Thyroid gland (tissue), 4 donors: ENCODE measurements at regions not wholly inside any gene's neighbourhood (a gene's known extent, or its start where the extent isn't known, plus 50 kb on each side); places are given as distances from the start of the nearest gene placed in this dataset.
"Not testable (repeated sequence)": the region's sequence is repeated elsewhere in the genome, so short reads cannot be mapped to it uniquely, and the experiment has no call there.

ENCODE experiments used
- POLR2A ChIP-seq, 2 donors: fragments of 450-650 bp; IDR thresholded peaks; one replicate each; pipeline ENCODE4 v1.6.1; 2017; ENCODE audit warnings: antibody characterized with exemption in 2 of 2, mild to moderate bottlenecking in 2 of 2, moderate library complexity in 1 of 2
- TF ChIP-seq, protein P1 (sequence below), 6 experiments: fragments of 200-600 bp in 3 of 6; fragments of 450-650 bp in 3 of 6; sonication (generic) in 3 of 6; IDR thresholded peaks; one replicate each; pipeline ENCODE4 v1.5.1; 2016 to 2019; ENCODE audit warnings: antibody characterized with exemption in 6 of 6, mild to moderate bottlenecking in 2 of 6, inconsistent platforms in 1 of 6, moderate library complexity in 1 of 6

DNA sequence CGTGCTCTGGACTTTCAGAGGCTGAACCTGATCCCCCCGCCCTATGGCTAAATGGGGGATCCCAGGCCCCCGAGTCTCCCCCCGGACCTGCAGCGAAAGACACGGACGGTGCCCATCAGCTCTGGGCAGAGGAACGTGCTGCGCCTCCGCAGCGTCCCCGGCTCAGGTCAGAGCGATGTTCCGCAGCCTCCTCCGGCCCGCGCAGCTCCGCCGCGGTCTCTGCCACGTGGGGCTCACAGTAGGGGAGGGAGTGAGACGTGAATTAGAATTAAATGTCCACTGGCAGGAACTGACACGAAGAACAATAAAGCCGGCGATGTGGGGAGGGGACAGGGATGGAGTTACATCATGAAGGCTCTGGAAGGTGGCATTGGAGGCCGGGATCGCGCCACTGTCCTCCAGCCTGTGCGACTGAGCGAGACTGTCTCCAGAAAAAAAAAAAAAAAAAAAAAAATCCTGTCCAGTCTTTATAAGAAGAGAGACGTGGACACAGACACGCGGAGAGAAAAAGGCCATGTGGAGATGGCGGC is 4053.0 kb upstream of the TPTE start:
- TF ChIP-seq, protein P1, sequence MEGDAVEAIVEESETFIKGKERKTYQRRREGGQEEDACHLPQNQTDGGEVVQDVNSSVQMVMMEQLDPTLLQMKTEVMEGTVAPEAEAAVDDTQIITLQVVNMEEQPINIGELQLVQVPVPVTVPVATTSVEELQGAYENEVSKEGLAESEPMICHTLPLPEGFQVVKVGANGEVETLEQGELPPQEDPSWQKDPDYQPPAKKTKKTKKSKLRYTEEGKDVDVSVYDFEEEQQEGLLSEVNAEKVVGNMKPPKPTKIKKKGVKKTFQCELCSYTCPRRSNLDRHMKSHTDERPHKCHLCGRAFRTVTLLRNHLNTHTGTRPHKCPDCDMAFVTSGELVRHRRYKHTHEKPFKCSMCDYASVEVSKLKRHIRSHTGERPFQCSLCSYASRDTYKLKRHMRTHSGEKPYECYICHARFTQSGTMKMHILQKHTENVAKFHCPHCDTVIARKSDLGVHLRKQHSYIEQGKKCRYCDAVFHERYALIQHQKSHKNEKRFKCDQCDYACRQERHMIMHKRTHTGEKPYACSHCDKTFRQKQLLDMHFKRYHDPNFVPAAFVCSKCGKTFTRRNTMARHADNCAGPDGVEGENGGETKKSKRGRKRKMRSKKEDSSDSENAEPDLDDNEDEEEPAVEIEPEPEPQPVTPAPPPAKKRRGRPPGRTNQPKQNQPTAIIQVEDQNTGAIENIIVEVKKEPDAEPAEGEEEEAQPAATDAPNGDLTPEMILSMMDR (IDR thresholded peaks at IDR 0.05): not testable (repeated sequence)
- TF ChIP-seq POLR2A (IDR thresholded peaks at IDR 0.05): not testable (repeated sequence)
